ENCODE measurements at regions not wholly inside any gene's neighbourhood (a gene's known extent, or its start where the extent isn't known, plus 50 kb on each side); places are given as distances from the start of the nearest gene placed in this dataset.
A peak's percentile ranks its signal among the peaks of the same experiment; 100 is the strongest.

DNA sequence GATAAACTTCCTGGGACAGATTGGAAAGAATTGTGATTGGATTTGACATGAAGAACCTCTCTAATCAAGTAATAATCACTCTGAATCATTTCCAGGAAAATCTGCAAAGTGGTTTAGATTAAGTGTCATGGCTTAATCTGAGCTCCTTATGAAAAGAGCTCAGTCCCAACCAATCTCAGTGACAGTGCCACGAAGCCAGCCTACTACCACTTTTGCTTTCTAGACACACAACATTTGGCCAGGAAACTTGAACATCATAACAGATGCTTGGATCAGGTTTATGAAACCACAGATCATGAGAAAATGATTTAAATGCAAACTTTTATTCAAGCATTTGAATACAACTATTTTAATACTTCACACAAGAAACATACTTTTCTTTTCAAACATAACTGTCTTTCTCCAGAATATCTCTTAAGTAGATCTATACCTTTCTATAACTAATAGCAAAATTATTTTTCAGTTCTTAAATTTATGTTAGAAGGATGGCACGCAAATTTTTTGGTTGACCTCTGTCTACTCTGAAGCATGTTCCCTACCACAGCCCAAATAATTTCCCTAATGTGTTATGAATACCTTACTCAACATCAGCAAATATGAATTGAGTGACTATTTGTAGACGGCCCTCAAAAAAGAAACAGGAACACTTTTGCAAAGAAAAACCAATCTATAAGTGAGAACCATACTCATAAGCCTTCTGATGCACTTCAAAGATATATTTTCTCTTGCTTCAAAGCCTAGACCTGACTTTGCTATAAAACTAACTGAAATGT is 495.0 kb upstream of the ZNF385D start:
- H3K9me2 ChIP-seq (replicated peaks; ENCODE audit: low read length), result no peaks in the 10 kb centered on the region
- no peak overlapping the region for H2AFZ ChIP-seq (ENCODE audit: low read length)
- no peaks in the 10 kb centered on the region for H3F3A ChIP-seq (ENCODE audit: low read length, unreplicated experiment)
- TF ChIP-seq, protein P1, sequence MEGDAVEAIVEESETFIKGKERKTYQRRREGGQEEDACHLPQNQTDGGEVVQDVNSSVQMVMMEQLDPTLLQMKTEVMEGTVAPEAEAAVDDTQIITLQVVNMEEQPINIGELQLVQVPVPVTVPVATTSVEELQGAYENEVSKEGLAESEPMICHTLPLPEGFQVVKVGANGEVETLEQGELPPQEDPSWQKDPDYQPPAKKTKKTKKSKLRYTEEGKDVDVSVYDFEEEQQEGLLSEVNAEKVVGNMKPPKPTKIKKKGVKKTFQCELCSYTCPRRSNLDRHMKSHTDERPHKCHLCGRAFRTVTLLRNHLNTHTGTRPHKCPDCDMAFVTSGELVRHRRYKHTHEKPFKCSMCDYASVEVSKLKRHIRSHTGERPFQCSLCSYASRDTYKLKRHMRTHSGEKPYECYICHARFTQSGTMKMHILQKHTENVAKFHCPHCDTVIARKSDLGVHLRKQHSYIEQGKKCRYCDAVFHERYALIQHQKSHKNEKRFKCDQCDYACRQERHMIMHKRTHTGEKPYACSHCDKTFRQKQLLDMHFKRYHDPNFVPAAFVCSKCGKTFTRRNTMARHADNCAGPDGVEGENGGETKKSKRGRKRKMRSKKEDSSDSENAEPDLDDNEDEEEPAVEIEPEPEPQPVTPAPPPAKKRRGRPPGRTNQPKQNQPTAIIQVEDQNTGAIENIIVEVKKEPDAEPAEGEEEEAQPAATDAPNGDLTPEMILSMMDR (conservative IDR thresholded peaks at IDR 0.05; ENCODE audit: low read depth, low read length), result no peak
- TF ChIP-seq EZH2 (IDR thresholded peaks at IDR 0.05; ENCODE audit: low read length, unreplicated experiment), result no peak
- no peak for TF ChIP-seq EZH2phosphoT487 (IDR thresholded peaks at IDR 0.05; ENCODE audit: borderline replicate concordance, low read length)
- no peak overlapping the region for H3K27ac ChIP-seq (ENCODE audit: low read length)
- no TSS peak for BruUV-seq (replicated peaks)
- intact Hi-C loops (cut with micrococcal nuclease), result loop anchor here (1.0 kb wide), 1 partner anchor 38 kb away; no protein-coding TSS in a partner anchor
- H3K9ac ChIP-seq (ENCODE audit: low read length), result no peak overlapping the region
- peaks cover 18% of the 10 kb centered on the region for H3K4me1 ChIP-seq (ENCODE audit: insufficient read depth, low read length)
- ATAC-seq (no peak), DNase-seq (no peak)
- H3K79me2 ChIP-seq (ENCODE audit: low read length), result no peaks in the 10 kb centered on the region
- ChIA-PET POLR2A (ENCODE audit: unreplicated experiment) (no interaction called here), CTCF (no interaction called here)
- no peaks in the 10 kb centered on the region for H3K9me3 ChIP-seq (ENCODE audit: low read length)
- no peaks in the 10 kb centered on the region for H3K27me3 ChIP-seq (ENCODE audit: low read length)
- H3K4me2 ChIP-seq (ENCODE audit: low read length), result peak overlapping the region; percentile 12; the same call in 1 of the 2 replicates
- H4K20me1 ChIP-seq (ENCODE audit: low read length), result no peaks in the 10 kb centered on the region
- no peaks in the 10 kb centered on the region for H3K36me3 ChIP-seq (ENCODE audit: low read depth, low read length)
- no peak overlapping the region for H3K4me3 ChIP-seq (ENCODE audit: low read length)

DNA sequence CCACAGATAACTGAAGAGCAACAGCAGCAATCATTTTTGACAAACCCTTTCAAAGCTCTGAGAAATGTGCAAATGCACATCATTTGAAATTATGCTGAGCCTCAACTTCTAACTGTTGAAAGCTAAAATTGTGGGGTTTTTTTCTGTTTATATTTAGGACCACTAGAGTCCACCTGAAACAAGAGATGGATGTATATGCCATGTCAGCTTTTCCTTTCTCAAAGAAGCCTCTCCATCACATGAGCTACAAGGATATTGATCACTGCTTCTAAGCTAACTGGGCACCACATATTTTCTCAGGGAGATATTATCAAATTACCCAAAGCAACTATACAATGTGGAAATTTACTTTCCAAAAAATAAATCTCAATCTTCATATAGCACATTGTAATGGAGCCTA is 498.6 kb upstream of the ZNF385D start:
- Histone ChIP-seq H3K27ac (ENCODE audit: low read length) (no peak overlapping the region), H3K9me2 (replicated peaks; ENCODE audit: low read length) (no peaks in the 10 kb centered on the region), H3F3A (ENCODE audit: low read length, unreplicated experiment) (no peaks in the 10 kb centered on the region), H3K79me2 (ENCODE audit: low read length) (no peaks in the 10 kb centered on the region), H2AFZ (ENCODE audit: low read length) (no peak overlapping the region), H3K36me3 (ENCODE audit: low read depth, low read length) (no peaks in the 10 kb centered on the region), H4K20me1 (ENCODE audit: low read length) (no peaks in the 10 kb centered on the region), H3K4me2 (ENCODE audit: low read length) (no peak overlapping the region), H3K4me1 (ENCODE audit: insufficient read depth, low read length) (peaks cover 14% of the 10 kb centered on the region), H3K9ac (ENCODE audit: low read length) (no peak overlapping the region), H3K4me3 (ENCODE audit: low read length) (no peak overlapping the region), H3K27me3 (ENCODE audit: low read length) (no peaks in the 10 kb centered on the region), H3K9me3 (ENCODE audit: low read length) (no peaks in the 10 kb centered on the region)
- TF ChIP-seq EZH2 (IDR thresholded peaks at IDR 0.05; ENCODE audit: low read length, unreplicated experiment), result no peak
- TF ChIP-seq, protein P1 (conservative IDR thresholded peaks at IDR 0.05; ENCODE audit: low read depth, low read length), result no peak
- no peak for TF ChIP-seq EZH2phosphoT487 (IDR thresholded peaks at IDR 0.05; ENCODE audit: borderline replicate concordance, low read length)
- ATAC-seq, result no peak
- ChIA-PET CTCF (no interaction called here), POLR2A (ENCODE audit: unreplicated experiment) (no interaction called here)
- no peak for DNase-seq
- intact Hi-C loops (cut with micrococcal nuclease), result loop anchor here (2.0 kb wide), 1 partner anchor 13 kb away; no protein-coding TSS in a partner anchor
- no TSS peak for BruUV-seq (replicated peaks)

DNA sequence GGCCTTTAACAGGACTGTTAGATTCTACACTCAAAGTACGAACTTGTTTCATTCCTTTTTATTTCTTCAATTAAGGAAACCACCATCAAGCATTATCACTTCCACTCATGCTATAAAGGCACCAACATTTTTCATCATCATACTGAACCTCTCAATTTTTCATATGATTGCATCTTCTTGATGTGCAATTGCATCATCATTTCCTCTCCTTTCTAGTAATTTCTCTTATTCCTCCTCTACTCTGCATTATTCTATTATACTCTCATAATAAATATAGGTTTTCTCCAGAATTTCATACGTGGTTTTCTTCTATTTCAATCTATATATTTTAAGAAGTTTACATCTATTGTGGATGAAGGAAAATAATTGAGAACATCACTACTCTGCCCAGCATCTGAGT is 506.2 kb upstream of the ZNF385D start:
- no peak overlapping the region for H3K4me2 ChIP-seq (ENCODE audit: low read length)
- no peaks in the 10 kb centered on the region for H3K4me1 ChIP-seq (ENCODE audit: insufficient read depth, low read length)
- no peaks in the 10 kb centered on the region for H3K79me2 ChIP-seq (ENCODE audit: low read length)
- no TSS peak for BruUV-seq (replicated peaks)
- POLR2A ChIA-PET (ENCODE audit: unreplicated experiment), result no interaction called here
- no peak overlapping the region for H2AFZ ChIP-seq (ENCODE audit: low read length)
- no peaks in the 10 kb centered on the region for H4K20me1 ChIP-seq (ENCODE audit: low read length)
- TF ChIP-seq EZH2phosphoT487 (IDR thresholded peaks at IDR 0.05; ENCODE audit: borderline replicate concordance, low read length), result no peak
- TF ChIP-seq, protein P1 (conservative IDR thresholded peaks at IDR 0.05; ENCODE audit: low read depth, low read length), result no peak
- no peak for TF ChIP-seq EZH2 (IDR thresholded peaks at IDR 0.05; ENCODE audit: low read length, unreplicated experiment)
- no peak overlapping the region for H3K4me3 ChIP-seq (ENCODE audit: low read length)
- intact Hi-C loops (cut with micrococcal nuclease), result loop anchor here (5.0 kb wide), 1 partner anchor 65 kb away; no protein-coding TSS in a partner anchor
- H3K27me3 ChIP-seq (ENCODE audit: low read length), result no peaks in the 10 kb centered on the region
- no peaks in the 10 kb centered on the region for H3K36me3 ChIP-seq (ENCODE audit: low read depth, low read length)
- H3F3A ChIP-seq (ENCODE audit: low read length, unreplicated experiment), result no peaks in the 10 kb centered on the region
- H3K9me3 ChIP-seq (ENCODE audit: low read length), result no peaks in the 10 kb centered on the region
- H3K9me2 ChIP-seq (replicated peaks; ENCODE audit: low read length), result no peaks in the 10 kb centered on the region
- no peak overlapping the region for H3K27ac ChIP-seq (ENCODE audit: low read length)
- CTCF ChIA-PET, result no interaction called here
- ATAC-seq (no peak), DNase-seq (no peak)
- H3K9ac ChIP-seq (ENCODE audit: low read length), result no peak overlapping the region
